ENCODE measurements at regions not wholly inside any gene's neighbourhood (a gene's known extent, or its start where the extent isn't known, plus 50 kb on each side); places are given as distances from the start of the nearest gene placed in this dataset.
"Not testable (repeated sequence)": the region's sequence is repeated elsewhere in the genome, so short reads cannot be mapped to it uniquely, and the experiment has no call there.

- no peak for DNase-seq (ENCODE audit: low spot score)
- no peaks in the 10 kb centered on the region for H3K27me3 Mint-ChIP-seq (ENCODE audit: unreplicated experiment)
- H3K27ac Mint-ChIP-seq (ENCODE audit: unreplicated experiment) = no peak overlapping the region
- H3K4me3 Mint-ChIP-seq (ENCODE audit: unreplicated experiment) = no peak overlapping the region
- H3K4me1 Mint-ChIP-seq (ENCODE audit: unreplicated experiment) = no peaks in the 10 kb centered on the region
- no peaks in the 10 kb centered on the region for H3K9me3 Mint-ChIP-seq (ENCODE audit: unreplicated experiment)
- no peaks in the 10 kb centered on the region for H3K36me3 Mint-ChIP-seq (ENCODE audit: low read depth, unreplicated experiment)
- TF ChIP-seq CTCF (IDR thresholded peaks at IDR 0.05; ENCODE audit: unreplicated experiment) = no peak
Measured at GRCh38 chr3:106844638-106845037, 532.6 kb upstream of the CCDC54 start.

- Mint-ChIP-seq H3K4me3 (ENCODE audit: unreplicated experiment) (no peak overlapping the region), H3K4me1 (ENCODE audit: unreplicated experiment) (no peaks in the 10 kb centered on the region), H3K9me3 (ENCODE audit: unreplicated experiment) (no peaks in the 10 kb centered on the region), H3K27ac (ENCODE audit: unreplicated experiment) (no peak overlapping the region), H3K36me3 (ENCODE audit: low read depth, unreplicated experiment) (no peaks in the 10 kb centered on the region), H3K27me3 (ENCODE audit: unreplicated experiment) (no peaks in the 10 kb centered on the region)
- no peak for DNase-seq (ENCODE audit: low spot score)
- TF ChIP-seq CTCF (IDR thresholded peaks at IDR 0.05; ENCODE audit: unreplicated experiment) = no peak
Measured at GRCh38 chr3:106848099-106848498, 529.1 kb upstream of the CCDC54 start.

GRCh38 chr3:106850437-106850836 lies 526.8 kb upstream of the CCDC54 start:
- TF ChIP-seq CTCF (IDR thresholded peaks at IDR 0.05; ENCODE audit: unreplicated experiment) = no peak
- no peaks in the 10 kb centered on the region for H3K36me3 Mint-ChIP-seq (ENCODE audit: low read depth, unreplicated experiment)
- no peak overlapping the region for H3K4me3 Mint-ChIP-seq (ENCODE audit: unreplicated experiment)
- peaks cover 2% of the 10 kb centered on the region for H3K27me3 Mint-ChIP-seq (ENCODE audit: unreplicated experiment)
- DNase-seq (ENCODE audit: low spot score) = no peak
- H3K27ac Mint-ChIP-seq (ENCODE audit: unreplicated experiment) = no peak overlapping the region
- H3K9me3 Mint-ChIP-seq (ENCODE audit: unreplicated experiment) = no peaks in the 10 kb centered on the region
- no peaks in the 10 kb centered on the region for H3K4me1 Mint-ChIP-seq (ENCODE audit: unreplicated experiment)

GRCh38 chr3:106858321-106858720 lies 518.9 kb upstream of the CCDC54 start:
- not testable (repeated sequence) for H3K27me3 Mint-ChIP-seq (ENCODE audit: unreplicated experiment); H3K9me3 Mint-ChIP-seq (ENCODE audit: unreplicated experiment); H3K4me3 Mint-ChIP-seq (ENCODE audit: unreplicated experiment); H3K36me3 Mint-ChIP-seq (ENCODE audit: low read depth, unreplicated experiment); DNase-seq (ENCODE audit: low spot score); H3K27ac Mint-ChIP-seq (ENCODE audit: unreplicated experiment); H3K4me1 Mint-ChIP-seq (ENCODE audit: unreplicated experiment)

GRCh38 chr3:106860182-106860581 lies 517.1 kb upstream of the CCDC54 start:
- Mint-ChIP-seq H3K36me3 (ENCODE audit: low read depth, unreplicated experiment) (no peaks in the 10 kb centered on the region), H3K4me1 (ENCODE audit: unreplicated experiment) (peaks cover 5% of the 10 kb centered on the region), H3K9me3 (ENCODE audit: unreplicated experiment) (no peaks in the 10 kb centered on the region), H3K27ac (ENCODE audit: unreplicated experiment) (no peak overlapping the region), H3K4me3 (ENCODE audit: unreplicated experiment) (no peak overlapping the region), H3K27me3 (ENCODE audit: unreplicated experiment) (no peaks in the 10 kb centered on the region)
- no peak for DNase-seq (ENCODE audit: low spot score)
- no peak for TF ChIP-seq CTCF (IDR thresholded peaks at IDR 0.05; ENCODE audit: unreplicated experiment)

- peaks cover 5% of the 10 kb centered on the region for H3K4me1 Mint-ChIP-seq (ENCODE audit: unreplicated experiment)
- H3K36me3 Mint-ChIP-seq (ENCODE audit: low read depth, unreplicated experiment) = no peaks in the 10 kb centered on the region
- H3K4me3 Mint-ChIP-seq (ENCODE audit: unreplicated experiment) = no peak overlapping the region
- H3K9me3 Mint-ChIP-seq (ENCODE audit: unreplicated experiment) = no peaks in the 10 kb centered on the region
- H3K27me3 Mint-ChIP-seq (ENCODE audit: unreplicated experiment) = no peaks in the 10 kb centered on the region
- no peak for DNase-seq (ENCODE audit: low spot score)
- TF ChIP-seq CTCF (IDR thresholded peaks at IDR 0.05; ENCODE audit: unreplicated experiment) = no peak
- H3K27ac Mint-ChIP-seq (ENCODE audit: unreplicated experiment) = no peak overlapping the region
Measured at GRCh38 chr3:106862067-106862466, 515.2 kb upstream of the CCDC54 start.

Measured in endothelial cell (in vitro differentiated cells).